Epithelial cell of prostate (primary cell): ENCODE measurements at regions not wholly inside any gene's neighbourhood (a gene's known extent, or its start where the extent isn't known, plus 50 kb on each side); places are given as distances from the start of the nearest gene placed in this dataset.

ENCODE experiments used
- DNase-seq: peaks from one replicate; pipeline ENCODE4 v3.0.0-alpha.2; 2011; ENCODE audit warnings: low read depth, low spot score
- H3K27ac ChIP-seq: fragments of 450-650 bp; 2 replicates; pipeline ENCODE4 v1.5.1; 2017; ENCODE audit warnings: mild to moderate bottlenecking

- no peak for DNase-seq
- H3K27ac ChIP-seq, result peak overlapping the region; percentile 93
Measured at GRCh38 chr1:67630438-67631045, 54.5 kb upstream of the GADD45A start.

GRCh38 chr1:67632356-67632755 lies 52.6 kb upstream of the GADD45A start:
- DNase-seq, result no peak
- H3K27ac ChIP-seq, result no peak overlapping the region

- no peak for DNase-seq
- H3K27ac ChIP-seq, result no peak overlapping the region
Measured at GRCh38 chr1:67632811-67633655, 52.0 kb upstream of the GADD45A start.

DNA sequence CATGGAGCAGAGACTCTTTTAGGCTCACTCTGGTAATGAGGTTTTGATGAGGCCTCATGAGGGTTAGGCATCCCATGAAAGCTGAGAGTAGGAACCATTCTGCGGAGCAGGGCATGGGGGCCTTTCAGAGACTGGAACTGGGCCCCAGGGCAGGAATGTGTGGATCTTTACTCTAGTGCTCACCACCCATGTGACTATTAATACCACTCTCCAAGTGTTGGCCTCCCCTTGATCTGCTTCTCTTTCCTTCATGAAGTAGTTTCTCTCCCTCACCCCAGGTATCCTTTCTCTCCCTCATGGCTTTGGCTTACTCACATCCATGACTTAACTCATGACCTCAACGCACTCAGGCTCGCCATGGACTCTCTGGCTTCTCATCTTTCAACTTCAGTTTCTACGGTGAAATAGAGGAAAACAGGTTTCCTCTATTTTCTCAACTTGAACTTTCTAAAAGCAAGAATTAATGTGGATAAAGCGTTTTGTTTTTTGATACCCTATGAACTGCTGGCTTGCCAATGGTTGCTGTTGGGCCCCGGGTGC lies 50.5 kb upstream of the GADD45A start:
- no peak overlapping the region for H3K27ac ChIP-seq
- no peak for DNase-seq

GRCh38 chr1:67635055-67635809 lies 49.8 kb upstream of the GADD45A start:
- no peak overlapping the region for H3K27ac ChIP-seq
- no peak for DNase-seq
